Endothelial cell of umbilical vein (primary cell): ENCODE measurements at regions not wholly inside any gene's neighbourhood (a gene's known extent, or its start where the extent isn't known, plus 50 kb on each side); places are given as distances from the start of the nearest gene placed in this dataset.

Experiments used
- BruUV-seq: library from RNA; stranded (reverse); fragments of 400-500 nt; replicated peaks from 2 replicates; lab custom pipeline; 2021; lab: Mats Ljungman, UMichigan
- CTCF ChIA-PET: fragments of 300-600, 350-600 bp; sonication (Branson Sonifier 250); formaldehyde crosslinking; loops from one replicate; lab custom pipeline; 2021; ENCODE audit warnings: antibody characterized with exemption, inconsistent platforms; lab: Charles Lee
- POLR2A ChIA-PET: fragments of 300-600, 350-600 bp; sonication (Branson Sonifier 250); formaldehyde crosslinking; loops from one replicate; lab custom pipeline; 2021; ENCODE audit warnings: antibody characterized with exemption, inconsistent platforms; lab: Charles Lee
- DNase-seq: peaks from one replicate; pipeline ENCODE4 v3.0.0-alpha.2; 2011; ENCODE audit warnings: low read depth, low spot score
- FAIRE-seq: peaks from 2 replicates; lab custom pipeline; 2011; peaks lifted over from hg19 to GRCh38; lab: Jason Lieb, UNC
- H2AFZ ChIP-seq: 2 replicates; pipeline ENCODE4 v1.6.0; 2012; ENCODE audit warnings: low read depth, low read length, control low read depth, inconsistent platforms
- H3K27ac ChIP-seq: 2 replicates; pipeline ENCODE4 v1.5.1; 2011; ENCODE audit warnings: low read depth, mild to moderate bottlenecking, control low read depth, low read length, moderate library complexity; ENCODE audit not compliant: insufficient read depth
- H3K27me3 ChIP-seq, 2 experiments: 2 replicates each; pipeline versions ENCODE4 v1.6.0 to v1.6.1; 2011; ENCODE audit warnings: low read length in 2 of 2, mixed read lengths in 1 of 2; ENCODE audit not compliant: control insufficient read depth in 2 of 2, insufficient read depth in 2 of 2
- H3K36me3 ChIP-seq, 2 experiments: 2 replicates in 1 of 2; 3 replicates in 1 of 2; pipeline ENCODE4 v1.5.1; 2011; ENCODE audit warnings: low read length in 2 of 2, mild to moderate bottlenecking in 1 of 2, moderate library complexity in 1 of 2; ENCODE audit not compliant: control insufficient read depth in 2 of 2, insufficient read depth in 2 of 2; ENCODE audit errors: extremely low read depth in 1 of 2
- H3K4me1 ChIP-seq: 3 replicates; pipeline ENCODE4 v1.5.1; 2011; ENCODE audit warnings: mild to moderate bottlenecking, low read length; ENCODE audit not compliant: control insufficient read depth, insufficient read depth; ENCODE audit errors: extremely low read depth
- H3K4me2 ChIP-seq: 2 replicates; pipeline ENCODE4 v1.6.1; 2011; ENCODE audit warnings: low read length, control low read depth, mixed read lengths; ENCODE audit not compliant: insufficient read depth
- H3K4me3 ChIP-seq, 3 experiments: fragments of 200-600 bp in 1 of 3; sonication (generic), shearing (Covaris generic) in 1 of 3; replicated peaks in 1 of 3; 2 replicates each; pipeline ENCODE4 v1.5.1; 2011 to 2016; ENCODE audit warnings: control low read depth in 3 of 3, low read length in 3 of 3, mild to moderate bottlenecking in 2 of 3, inconsistent platforms in 1 of 3, low read depth in 1 of 3, moderate library complexity in 1 of 3; ENCODE audit not compliant: insufficient read depth in 1 of 3
- H3K79me2 ChIP-seq: 2 replicates; pipeline ENCODE4 v1.6.0; 2012; ENCODE audit warnings: low read length, inconsistent platforms; ENCODE audit not compliant: control insufficient read depth, insufficient read depth
- H3K9ac ChIP-seq: replicated peaks from 2 replicates; pipeline ENCODE3; 2011; ENCODE audit warnings: low read length, control low read depth; ENCODE audit not compliant: insufficient read depth; ENCODE audit errors: extremely low read depth
- H3K9me1 ChIP-seq: replicated peaks from 3 replicates; pipeline ENCODE4 v1.6.0; 2011; ENCODE audit warnings: mild to moderate bottlenecking, low read length; ENCODE audit not compliant: control insufficient read depth, insufficient read depth; ENCODE audit errors: extremely low read depth
- H3K9me3 ChIP-seq: replicated peaks from 2 replicates; pipeline ENCODE4 v1.5.1; 2012; ENCODE audit warnings: low read length, inconsistent platforms; ENCODE audit not compliant: control insufficient read depth, insufficient read depth
- H4K20me1 ChIP-seq: replicated peaks from 2 replicates; pipeline ENCODE3; 2011; ENCODE audit warnings: mild to moderate bottlenecking, low read length; ENCODE audit not compliant: control insufficient read depth, insufficient read depth; ENCODE audit errors: extremely low read depth
- CTCF ChIP-seq, 2 donors: IDR thresholded peaks; 1 replicate in 1 of 2; 2 replicates in 1 of 2; pipeline ENCODE4 v1.5.1; 2011; ENCODE audit warnings: low read length in 2 of 2, mild to moderate bottlenecking in 2 of 2, moderate library complexity in 2 of 2, control low read depth in 1 of 2, inconsistent platforms in 1 of 2, low read depth in 1 of 2; ENCODE audit not compliant: insufficient read depth in 1 of 2; ENCODE audit errors: extremely low read depth in 1 of 2
- EZH2 ChIP-seq: IDR thresholded peaks from 2 replicates; pipeline ENCODE4 v1.6.1; 2012; ENCODE audit warnings: borderline replicate concordance, low read depth, mild to moderate bottlenecking, moderate library complexity, low read length, inconsistent platforms; ENCODE audit not compliant: severe bottlenecking
- FOS ChIP-seq: IDR thresholded peaks from 2 replicates; pipeline ENCODE4 v1.6.1; 2011; ENCODE audit warnings: mild to moderate bottlenecking, low read length, moderate library complexity, borderline replicate concordance; ENCODE audit not compliant: insufficient read depth
- GATA2 ChIP-seq: IDR thresholded peaks from 2 replicates; pipeline ENCODE4 v1.7.0; 2011; ENCODE audit warnings: low read depth, mild to moderate bottlenecking, moderate library complexity, mixed read lengths, low read length; ENCODE audit not compliant: insufficient read length, insufficient read depth
- JUN ChIP-seq: IDR thresholded peaks from 2 replicates; pipeline ENCODE4 v1.6.1; 2011; ENCODE audit warnings: borderline replicate concordance, low read depth; ENCODE audit not compliant: insufficient read length, insufficient read depth
- MAX ChIP-seq: IDR thresholded peaks from 2 replicates; pipeline ENCODE4 v1.6.1; 2011; ENCODE audit not compliant: insufficient read depth, insufficient read length
- MYC ChIP-seq: IDR thresholded peaks from one replicate; pipeline ENCODE4 v1.6.1; 2011; ENCODE audit warnings: mild to moderate bottlenecking, low read depth, low read length
- POLR2A ChIP-seq: IDR thresholded peaks from 2 replicates; pipeline ENCODE4 v1.6.1; 2012; ENCODE audit warnings: low read depth, mild to moderate bottlenecking, control low read depth, low read length
- POLR2AphosphoS5 ChIP-seq: IDR thresholded peaks from 2 replicates; pipeline ENCODE4 v1.6.1; 2012; ENCODE audit warnings: low read depth, mild to moderate bottlenecking, control low read depth, low read length, moderate library complexity; ENCODE audit not compliant: insufficient read depth
- dilution Hi-C: fragments of 300-500 bp; cut with MboI; formaldehyde crosslinking; loops from one replicate; pipeline ENCODE4 v1.15.0; 2019; ENCODE audit warnings: low sequenced_read_pairs; ENCODE audit not compliant: extremely low pct_ligation_motif_present
- intact Hi-C: fragments of 100-400 bp; cut with micrococcal nuclease; formaldehyde crosslinking; loops from one replicate; pipeline ENCODE4 v1.10.0; 2022

GRCh38 chr9:16243798-16244197, 626.7 kb downstream of the BNC2 start:
- H3K27ac ChIP-seq: no peak overlapping the region
- H3K4me1 ChIP-seq: no peaks in the 10 kb centered on the region
- intact Hi-C loops (no loop called here), dilution Hi-C loops (no loop called here)
- H3K4me2 ChIP-seq: no peak overlapping the region
- H4K20me1 ChIP-seq: no peaks in the 10 kb centered on the region
- TF ChIP-seq POLR2AphosphoS5: no peak
- TF ChIP-seq JUN: no peak
- no peak for TF ChIP-seq POLR2A
- no peak for TF ChIP-seq EZH2
- TF ChIP-seq FOS: no peak
- no peak for TF ChIP-seq GATA2
- no peak for TF ChIP-seq CTCF (IDR thresholded peaks at IDR 0.05; ENCODE audit: extremely low read depth in 1 of 2, insufficient read depth in 1 of 2, low read depth in 1 of 2, low read length in 2 of 2)
- TF ChIP-seq MYC: no peak
- TF ChIP-seq MAX: no peak
- no peaks in the 10 kb centered on the region for H3K36me3 ChIP-seq
- no peaks in the 10 kb centered on the region for H3K9me1 ChIP-seq
- POLR2A ChIA-PET: no interaction called here
- no peak for DNase-seq
- no peak overlapping the region for H3K4me3 ChIP-seq
- no peak for FAIRE-seq
- H2AFZ ChIP-seq: no peak overlapping the region
- H3K79me2 ChIP-seq: no peaks in the 10 kb centered on the region
- H3K9me3 ChIP-seq: no peaks in the 10 kb centered on the region
- H3K27me3 ChIP-seq: no peaks in the 10 kb centered on the region
- CTCF ChIA-PET: no interaction called here
- H3K9ac ChIP-seq: no peak overlapping the region
- BruUV-seq: no TSS peak
